ENCODE measurements at regions not wholly inside any gene's neighbourhood (a gene's known extent, or its start where the extent isn't known, plus 50 kb on each side); places are given as distances from the start of the nearest gene placed in this dataset.

- Histone ChIP-seq H3K9me3 (no peaks in the 10 kb centered on the region), H3K27me3 (no peaks in the 10 kb centered on the region), H3K4me3 (no peak overlapping the region), H3K36me3 (no peaks in the 10 kb centered on the region), H3K27ac (no peak overlapping the region), H3K4me1 (no peaks in the 10 kb centered on the region)
- TF ChIP-seq CTCF (IDR thresholded peaks at IDR 0.05), result no peak
- no peak for DNase-seq (ENCODE audit: low spot score in 2 of 2)
- intact Hi-C loops (cut with DNase I), result no loop called here
These were observed 317.2 kb downstream of the PHF14 start for GRCh38 chr7:11290863-11291262.

GRCh38 chr7:11294218-11294617 lies 320.5 kb downstream of the PHF14 start:
- Histone ChIP-seq H3K4me3 (no peak overlapping the region), H3K36me3 (no peaks in the 10 kb centered on the region), H3K27me3 (no peaks in the 10 kb centered on the region), H3K27ac (no peak overlapping the region), H3K4me1 (no peaks in the 10 kb centered on the region), H3K9me3 (no peaks in the 10 kb centered on the region)
- intact Hi-C loops (cut with DNase I), result no loop called here
- no peak for DNase-seq (ENCODE audit: low spot score in 2 of 2)
- TF ChIP-seq CTCF (IDR thresholded peaks at IDR 0.05), result no peak

GRCh38 chr7:11294965-11295364 lies 321.3 kb downstream of the PHF14 start:
- H3K27ac ChIP-seq, result no peak overlapping the region
- no peaks in the 10 kb centered on the region for H3K27me3 ChIP-seq
- no peaks in the 10 kb centered on the region for H3K4me1 ChIP-seq
- no peak for TF ChIP-seq CTCF (IDR thresholded peaks at IDR 0.05)
- no peaks in the 10 kb centered on the region for H3K9me3 ChIP-seq
- DNase-seq (ENCODE audit: low spot score in 2 of 2), result no peak
- intact Hi-C loops (cut with DNase I), result no loop called here
- H3K4me3 ChIP-seq, result no peak overlapping the region
- no peaks in the 10 kb centered on the region for H3K36me3 ChIP-seq

- no peak overlapping the region for H3K4me3 ChIP-seq
- H3K36me3 ChIP-seq, result no peaks in the 10 kb centered on the region
- DNase-seq (ENCODE audit: low spot score in 2 of 2), result no peak
- no peak for TF ChIP-seq CTCF (IDR thresholded peaks at IDR 0.05)
- H3K27me3 ChIP-seq, result no peaks in the 10 kb centered on the region
- no peaks in the 10 kb centered on the region for H3K4me1 ChIP-seq
- H3K9me3 ChIP-seq, result no peaks in the 10 kb centered on the region
- intact Hi-C loops (cut with DNase I), result no loop called here
- no peak overlapping the region for H3K27ac ChIP-seq
These were observed 323.5 kb downstream of the PHF14 start for GRCh38 chr7:11297126-11297625.

- no peak for TF ChIP-seq CTCF (IDR thresholded peaks at IDR 0.05)
- no peaks in the 10 kb centered on the region for H3K4me1 ChIP-seq
- intact Hi-C loops (cut with DNase I), result no loop called here
- H3K27ac ChIP-seq, result no peak overlapping the region
- no peaks in the 10 kb centered on the region for H3K36me3 ChIP-seq
- no peaks in the 10 kb centered on the region for H3K27me3 ChIP-seq
- H3K4me3 ChIP-seq, result no peak overlapping the region
- no peaks in the 10 kb centered on the region for H3K9me3 ChIP-seq
- DNase-seq (ENCODE audit: low spot score in 2 of 2), result no peak
These were observed 324.1 kb downstream of the PHF14 start for GRCh38 chr7:11297764-11298163.

GRCh38 chr7:11298220-11298619 lies 324.5 kb downstream of the PHF14 start:
- no peaks in the 10 kb centered on the region for H3K27me3 ChIP-seq
- TF ChIP-seq CTCF (IDR thresholded peaks at IDR 0.05), result no peak
- no peak for DNase-seq (ENCODE audit: low spot score in 2 of 2)
- no peaks in the 10 kb centered on the region for H3K36me3 ChIP-seq
- no peaks in the 10 kb centered on the region for H3K9me3 ChIP-seq
- no peak overlapping the region for H3K4me3 ChIP-seq
- intact Hi-C loops (cut with DNase I), result no loop called here
- H3K27ac ChIP-seq, result no peak overlapping the region
- H3K4me1 ChIP-seq, result no peaks in the 10 kb centered on the region
